ENCODE measurements at regions not wholly inside any gene's neighbourhood (a gene's known extent, or its start where the extent isn't known, plus 50 kb on each side); places are given as distances from the start of the nearest gene placed in this dataset.

GRCh38 chr5:60196385-60197113 lies 303.0 kb upstream of the PDE4D start:
- no peak for DNase-seq (ENCODE audit: low read depth in 2 of 3, low spot score in 1 of 3)

DNA sequence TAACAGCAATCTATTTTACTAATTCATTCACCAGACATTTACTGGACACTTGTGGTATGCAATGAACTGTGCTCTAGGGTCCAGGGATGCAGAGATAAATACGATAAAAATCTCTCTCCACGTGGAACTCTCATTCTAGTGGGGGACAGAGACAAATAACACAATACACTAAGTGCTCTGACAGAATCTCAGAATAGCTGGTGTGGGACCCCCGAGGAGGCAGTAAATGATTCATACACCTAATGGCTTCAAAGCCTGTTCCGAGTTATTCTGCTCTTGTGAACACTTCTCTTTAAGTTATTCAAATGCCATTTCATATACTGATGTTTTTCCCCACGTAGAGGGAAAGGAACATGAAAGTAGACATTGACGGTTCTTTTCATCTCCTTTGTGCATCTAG lies 302.0 kb upstream of the PDE4D start:
- no peak for DNase-seq (ENCODE audit: low read depth in 2 of 3, low spot score in 1 of 3)

DNA sequence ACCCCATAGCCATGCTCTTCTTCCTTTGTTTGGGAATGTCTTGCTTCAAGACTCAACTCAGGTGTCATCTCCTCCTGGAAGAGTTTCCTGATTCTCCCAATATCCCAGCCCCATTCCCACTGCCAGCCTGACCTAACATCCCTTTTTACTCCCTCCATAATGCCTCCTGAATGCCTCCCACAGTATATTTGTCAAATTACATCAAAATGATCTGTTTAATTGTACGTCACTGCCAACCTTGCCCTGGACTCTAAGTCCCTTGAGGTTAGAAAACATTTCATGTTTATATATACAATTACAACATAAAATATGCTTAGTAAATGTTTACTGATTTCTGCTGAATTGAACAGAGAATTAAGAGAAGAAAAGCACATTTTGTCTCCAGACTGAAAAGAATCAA lies 301.6 kb upstream of the PDE4D start:
- no peak for DNase-seq (ENCODE audit: low read depth in 2 of 3, low spot score in 1 of 3)

DNA sequence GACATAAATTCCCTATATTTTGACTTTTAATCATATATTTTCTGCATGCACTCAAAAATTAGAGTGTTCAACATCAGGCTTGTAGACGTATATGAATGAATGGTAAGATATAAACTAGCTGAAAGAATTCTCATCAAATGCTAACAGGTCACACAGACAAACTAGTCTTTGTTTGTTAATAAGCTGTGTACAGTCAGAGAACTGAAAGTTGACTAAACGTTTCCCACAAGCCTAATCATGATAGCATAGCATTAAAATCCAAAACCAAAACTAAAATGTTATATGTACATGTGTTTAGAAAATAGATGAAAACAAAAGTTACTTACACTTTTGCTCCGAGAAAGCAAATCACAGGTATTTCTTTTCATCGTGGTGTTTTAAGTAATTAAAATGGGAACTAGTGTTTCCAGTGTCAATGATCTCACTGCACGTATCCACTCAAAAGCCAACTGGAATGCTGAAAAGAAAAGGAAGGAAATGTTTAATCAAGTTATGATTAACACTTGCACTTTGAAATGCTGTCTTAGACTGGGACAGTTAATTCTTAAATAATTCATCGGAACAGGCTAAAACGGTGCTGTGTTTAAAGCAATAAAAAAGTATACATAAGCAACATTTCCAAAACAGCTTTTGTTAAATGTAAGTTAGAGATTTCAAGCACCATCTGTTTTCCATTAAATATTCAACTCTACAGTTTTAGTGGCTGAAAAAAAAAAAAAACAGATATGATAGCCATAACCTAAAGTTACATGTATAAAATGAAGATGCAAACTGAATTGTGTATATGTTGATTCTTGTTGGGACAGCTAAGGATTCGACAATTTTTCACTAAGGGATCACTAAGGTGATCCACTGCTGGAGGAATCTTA lies 291.9 kb upstream of the PDE4D start:
- no peak for DNase-seq (ENCODE audit: low read depth in 2 of 3, low spot score in 1 of 3)

GRCh38 chr5:60184606-60185005 lies 291.1 kb upstream of the PDE4D start:
- no peak for DNase-seq (ENCODE audit: low read depth in 2 of 3, low spot score in 1 of 3)

DNA sequence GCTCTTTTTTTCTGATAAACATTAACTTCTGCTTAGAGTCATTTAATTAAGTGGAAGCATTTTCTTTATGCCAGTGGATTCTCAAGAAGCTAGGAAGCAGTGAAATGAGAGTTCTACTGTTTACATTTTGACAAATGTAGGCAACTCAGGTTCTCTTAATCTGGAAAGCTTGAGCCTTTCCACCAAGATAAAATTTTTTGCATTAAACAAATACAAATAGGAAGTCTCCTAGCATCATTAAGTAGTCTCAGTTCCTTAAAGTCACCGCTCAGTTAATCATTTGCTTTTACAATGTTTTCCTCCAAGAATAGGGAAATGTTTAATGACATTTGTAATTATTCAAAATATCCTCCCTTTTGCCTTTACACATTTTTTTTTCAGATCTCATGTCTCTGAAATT lies 290.4 kb upstream of the PDE4D start:
- DNase-seq (ENCODE audit: low read depth in 2 of 3, low spot score in 1 of 3) = no peak

GRCh38 chr5:60178101-60178500 lies 284.6 kb upstream of the PDE4D start:
- DNase-seq (ENCODE audit: low read depth in 2 of 3, low spot score in 1 of 3) = no peak

DNA sequence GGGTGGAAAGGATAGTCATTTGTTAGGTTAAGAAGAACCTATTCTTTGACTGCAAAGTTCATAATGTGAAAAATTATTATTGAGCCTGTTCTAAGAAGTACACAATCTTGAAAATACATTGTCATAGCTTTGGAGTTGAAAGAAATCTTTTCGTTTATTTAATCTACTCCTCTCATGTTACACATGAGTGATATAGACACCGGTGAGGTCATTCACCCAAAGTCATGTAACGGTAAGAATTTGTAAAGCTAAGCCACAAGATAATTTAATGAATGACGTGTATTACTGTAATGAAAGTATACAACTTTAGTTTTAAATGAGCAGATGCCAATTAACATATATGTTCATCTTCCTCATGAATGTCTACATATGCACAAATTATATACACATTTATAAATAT lies 284.1 kb upstream of the PDE4D start:
- DNase-seq (ENCODE audit: low read depth in 2 of 3, low spot score in 1 of 3) = no peak

DNA sequence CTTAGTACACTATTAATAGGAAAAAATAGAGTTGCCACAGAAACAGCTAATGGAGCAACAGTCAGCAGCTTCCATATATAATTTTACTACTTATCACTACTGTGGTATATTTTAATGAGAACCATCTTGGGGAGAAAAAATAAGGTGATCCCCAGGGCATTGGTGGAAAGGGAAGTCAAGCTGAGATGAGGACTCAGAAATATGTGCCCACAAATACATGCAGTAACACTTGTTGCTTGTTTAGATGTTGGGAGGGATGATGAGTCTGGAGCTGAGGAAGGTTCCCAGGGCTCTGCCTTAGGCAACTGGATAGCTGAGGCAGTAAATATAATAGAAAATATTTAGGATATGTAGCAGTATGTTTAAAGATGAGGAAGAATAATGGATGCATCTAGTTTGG lies 280.1 kb upstream of the PDE4D start:
- DNase-seq (ENCODE audit: low read depth in 2 of 3, low spot score in 1 of 3) = no peak

GRCh38 chr5:60163762-60164161 lies 270.2 kb upstream of the PDE4D start:
- DNase-seq (ENCODE audit: low read depth in 2 of 3, low spot score in 1 of 3) = no peak

DNA sequence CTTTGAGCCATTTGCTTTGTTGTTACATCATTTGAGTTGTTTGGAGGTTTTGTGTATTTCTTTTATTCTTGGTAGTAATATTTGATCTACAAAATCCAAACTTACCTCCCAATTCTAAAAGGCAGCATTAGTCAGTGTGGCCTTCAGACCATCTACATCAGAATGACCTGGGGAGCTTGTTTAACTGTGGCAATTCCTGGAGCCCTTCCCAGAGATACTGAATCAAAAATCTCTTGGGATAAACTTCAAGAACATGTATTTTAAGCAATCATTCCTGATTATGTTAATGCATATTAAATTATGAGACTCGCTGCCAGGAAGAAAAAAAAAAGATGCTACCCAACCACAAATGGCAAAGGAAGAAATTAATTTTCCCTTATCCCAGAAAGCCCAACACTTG lies 268.9 kb upstream of the PDE4D start:
- no peak for DNase-seq (ENCODE audit: low read depth in 2 of 3, low spot score in 1 of 3)

GRCh38 chr5:60161340-60161934 lies 267.9 kb upstream of the PDE4D start:
- DNase-seq (ENCODE audit: low read depth in 2 of 3, low spot score in 1 of 3) = no peak

DNA sequence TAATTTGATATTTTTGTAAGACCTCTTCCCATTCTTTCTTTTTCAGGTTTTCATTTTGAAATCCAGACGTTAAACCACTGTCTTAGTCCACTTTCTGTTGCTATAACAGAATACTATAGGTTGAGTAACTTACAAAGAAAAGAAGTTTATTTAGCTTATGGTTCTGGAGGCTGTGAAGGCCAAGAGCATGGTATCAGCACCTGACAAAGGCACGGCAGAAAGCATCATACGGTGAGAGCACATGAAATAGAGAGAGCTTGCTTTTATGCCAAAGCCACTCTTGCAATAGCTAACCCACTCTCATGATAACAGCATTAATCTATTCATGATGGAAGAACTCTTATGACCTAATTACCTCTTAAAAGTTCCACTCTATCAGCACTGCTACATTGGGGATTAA lies 255.6 kb upstream of the PDE4D start:
- DNase-seq (ENCODE audit: low read depth in 2 of 3, low spot score in 1 of 3) = no peak

DNA sequence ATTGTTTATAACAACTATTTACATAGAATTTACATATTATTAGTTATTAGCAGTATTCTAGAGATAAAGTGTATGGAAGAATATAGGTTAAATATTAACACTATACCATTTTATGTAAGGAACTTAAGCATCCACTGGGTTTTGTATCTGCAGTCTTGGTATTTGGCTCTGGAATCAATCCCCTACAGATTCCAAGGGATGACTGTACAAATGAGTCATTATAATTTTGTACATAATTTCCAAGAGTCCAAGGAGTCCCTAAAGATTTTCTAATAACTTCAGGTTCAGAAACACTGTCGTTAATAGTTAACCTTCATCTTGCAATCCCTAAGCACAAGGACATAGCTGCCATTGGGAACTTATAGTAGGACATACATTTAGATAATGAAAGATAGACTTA lies 254.8 kb upstream of the PDE4D start:
- no peak for DNase-seq (ENCODE audit: low read depth in 2 of 3, low spot score in 1 of 3)

- DNase-seq (ENCODE audit: low read depth in 2 of 3, low spot score in 1 of 3) = no peak
Measured at GRCh38 chr5:60147791-60148190, 254.3 kb upstream of the PDE4D start.

DNA sequence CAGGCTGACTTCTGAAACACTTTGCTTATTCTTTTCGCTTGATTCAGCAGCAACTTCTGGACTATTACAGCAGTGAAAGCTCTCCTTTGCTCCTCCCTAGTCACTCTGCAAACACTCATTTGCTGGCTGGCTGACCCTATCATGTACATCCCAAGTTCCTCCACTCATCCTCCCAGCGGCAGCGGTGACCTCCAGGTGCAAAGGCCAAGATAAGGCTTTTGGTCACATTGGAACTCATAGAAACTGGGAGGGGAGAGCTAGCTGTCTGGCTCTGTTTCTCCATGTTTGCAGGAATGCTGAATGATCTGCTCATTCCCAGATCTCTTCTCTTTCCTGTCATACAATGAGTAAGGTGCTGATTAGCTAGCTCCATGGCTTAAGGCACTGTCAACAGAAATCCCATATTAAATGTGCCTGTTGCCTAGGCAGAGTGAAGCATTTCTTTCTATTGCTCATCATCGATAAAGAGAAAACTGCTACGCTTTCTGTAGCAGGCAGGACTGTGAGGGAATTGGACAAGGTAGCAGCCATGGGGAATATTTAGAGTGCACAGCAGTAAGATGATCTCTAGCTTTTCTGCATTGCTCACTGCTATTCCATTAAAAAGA lies 250.5 kb upstream of the PDE4D start:
- no peak for DNase-seq (ENCODE audit: low read depth in 2 of 3, low spot score in 1 of 3)

- no peak for DNase-seq (ENCODE audit: low read depth in 2 of 3, low spot score in 1 of 3)
Measured at GRCh38 chr5:60141119-60141518, 247.6 kb upstream of the PDE4D start.

- no peak for DNase-seq (ENCODE audit: low read depth in 2 of 3, low spot score in 1 of 3)
Measured at GRCh38 chr5:60136841-60137240, 243.3 kb upstream of the PDE4D start.

GRCh38 chr5:60131504-60131903 lies 238.0 kb upstream of the PDE4D start:
- DNase-seq (ENCODE audit: low read depth in 2 of 3, low spot score in 1 of 3) = no peak

GRCh38 chr5:60125636-60126035 lies 232.1 kb upstream of the PDE4D start:
- no peak for DNase-seq (ENCODE audit: low read depth in 2 of 3, low spot score in 1 of 3)

GRCh38 chr5:60102961-60103693 lies 209.6 kb upstream of the PDE4D start:
- no peak for DNase-seq (ENCODE audit: low read depth in 2 of 3, low spot score in 1 of 3)
